ENCODE measurements at regions not wholly inside any gene's neighbourhood (a gene's known extent, or its start where the extent isn't known, plus 50 kb on each side); places are given as distances from the start of the nearest gene placed in this dataset.
A peak's percentile ranks its signal among the peaks of the same experiment; 100 is the strongest.

- intact Hi-C loops (cut with micrococcal nuclease), result loop anchor here (5.0 kb wide), 3 partner anchors 63 to 322 kb away; no protein-coding TSS in a partner anchor
- TF ChIP-seq EZH2phosphoT487 (IDR thresholded peaks at IDR 0.05; ENCODE audit: borderline replicate concordance, low read length) (no peak), CTCF (conservative IDR thresholded peaks at IDR 0.05; ENCODE audit: low read depth, low read length) (no peak), EZH2 (IDR thresholded peaks at IDR 0.05; ENCODE audit: low read length, unreplicated experiment) (no peak)
- Histone ChIP-seq H3K79me2 (ENCODE audit: low read length) (no peaks in the 10 kb centered on the region), H4K20me1 (ENCODE audit: low read length) (no peaks in the 10 kb centered on the region), H3K4me2 (ENCODE audit: low read length) (no peak overlapping the region), H2AFZ (ENCODE audit: low read length) (no peak overlapping the region), H3K4me3 (ENCODE audit: low read length) (no peak overlapping the region), H3K9me3 (ENCODE audit: low read length) (no peaks in the 10 kb centered on the region), H3K4me1 (ENCODE audit: insufficient read depth, low read length) (peaks cover 51% of the 10 kb centered on the region), H3K9ac (ENCODE audit: low read length) (peak overlapping the region; percentile 81; the same call in 1 of the 2 replicates), H3K9me2 (replicated peaks; ENCODE audit: low read length) (no peaks in the 10 kb centered on the region), H3K36me3 (ENCODE audit: low read depth, low read length) (no peaks in the 10 kb centered on the region), H3K27ac (ENCODE audit: low read length) (peak overlapping the region; percentile 97), H3K27me3 (ENCODE audit: low read length) (no peaks in the 10 kb centered on the region), H3F3A (ENCODE audit: low read length, unreplicated experiment) (peaks cover 6% of the 10 kb centered on the region)
- peak; percentile 60 for DNase-seq
- no TSS peak for BruUV-seq (replicated peaks)
- ChIA-PET CTCF (no interaction called here), POLR2A (ENCODE audit: unreplicated experiment) (no interaction called here)
- ATAC-seq, result no peak
Observed at GRCh38 chr20:58019027-58019849, 209.2 kb downstream of the ANKRD60 start.

DNA sequence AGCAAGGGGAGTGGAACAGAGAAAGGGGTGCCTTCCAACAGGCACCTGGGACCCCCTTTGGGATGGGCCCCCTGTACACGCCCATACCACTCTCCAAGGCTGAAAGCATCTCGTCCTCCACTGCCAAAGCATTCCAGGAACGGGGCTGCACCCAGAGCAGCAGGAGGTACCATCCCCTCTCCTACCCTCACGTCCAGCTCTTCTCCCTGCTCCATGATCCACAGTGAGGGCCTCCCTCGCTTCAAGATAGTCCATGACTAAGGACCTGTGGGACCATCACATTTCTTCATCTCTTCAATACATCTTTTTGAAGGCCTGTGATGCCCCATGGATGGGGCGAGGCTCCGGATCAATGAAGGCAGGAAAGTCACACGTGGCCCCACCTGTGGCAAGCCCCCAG, 209.9 kb downstream of the ANKRD60 start:
- TF ChIP-seq CTCF (conservative IDR thresholded peaks at IDR 0.05; ENCODE audit: low read depth, low read length) (no peak), EZH2 (IDR thresholded peaks at IDR 0.05; ENCODE audit: low read length, unreplicated experiment) (no peak), EZH2phosphoT487 (IDR thresholded peaks at IDR 0.05; ENCODE audit: borderline replicate concordance, low read length) (no peak)
- Histone ChIP-seq H3K36me3 (ENCODE audit: low read depth, low read length) (no peaks in the 10 kb centered on the region), H3K9me3 (ENCODE audit: low read length) (no peaks in the 10 kb centered on the region), H3F3A (ENCODE audit: low read length, unreplicated experiment) (peaks cover 6% of the 10 kb centered on the region), H3K9me2 (replicated peaks; ENCODE audit: low read length) (no peaks in the 10 kb centered on the region), H3K79me2 (ENCODE audit: low read length) (no peaks in the 10 kb centered on the region), H3K4me2 (ENCODE audit: low read length) (peak overlapping the region; percentile 73; the same call in 1 of the 2 replicates), H4K20me1 (ENCODE audit: low read length) (no peaks in the 10 kb centered on the region), H3K9ac (ENCODE audit: low read length) (peak overlapping the region; percentile 81), H3K4me1 (ENCODE audit: insufficient read depth, low read length) (peaks cover 55% of the 10 kb centered on the region), H3K4me3 (ENCODE audit: low read length) (no peak overlapping the region), H2AFZ (ENCODE audit: low read length) (no peak overlapping the region), H3K27me3 (ENCODE audit: low read length) (no peaks in the 10 kb centered on the region), H3K27ac (ENCODE audit: low read length) (peak overlapping the region; percentile 97)
- DNase-seq, result no peak
- ATAC-seq, result no peak
- CTCF ChIA-PET, result no interaction called here
- no TSS peak for BruUV-seq (replicated peaks)
- POLR2A ChIA-PET (ENCODE audit: unreplicated experiment), result no interaction called here
- intact Hi-C loops (cut with micrococcal nuclease), result loop anchor here (5.0 kb wide), 3 partner anchors 64 to 321 kb away; no protein-coding TSS in a partner anchor

DNA sequence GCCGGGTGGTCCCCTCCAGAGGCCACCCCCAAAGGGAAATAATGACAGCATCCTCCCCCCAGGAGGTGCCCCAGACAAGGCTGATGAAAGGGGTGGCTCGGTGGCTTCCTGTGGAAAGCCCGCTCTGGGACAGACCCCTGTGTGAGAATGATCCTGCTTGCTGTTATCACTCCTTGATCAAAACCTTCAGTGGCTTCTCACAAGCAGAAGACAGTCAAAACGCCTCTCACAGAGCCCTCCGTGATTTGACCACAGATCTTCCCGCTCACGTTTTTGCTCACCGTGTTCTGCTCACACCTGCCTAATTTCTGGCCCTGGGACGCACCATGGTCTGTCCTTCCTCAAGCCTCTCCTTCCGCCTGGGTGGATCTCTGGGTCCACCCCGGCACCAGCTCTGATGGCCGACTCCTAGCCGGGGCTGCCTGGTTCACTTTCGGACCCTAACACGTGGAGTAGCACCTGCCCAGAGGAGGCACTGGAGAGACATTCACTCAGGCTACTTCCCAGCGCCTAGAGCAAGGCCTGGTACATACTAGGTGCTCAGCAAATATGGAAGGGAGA, 210.4 kb downstream of the ANKRD60 start:
- Histone ChIP-seq H3K4me3 (ENCODE audit: low read length) (no peak overlapping the region), H3K9me3 (ENCODE audit: low read length) (no peaks in the 10 kb centered on the region), H3K27ac (ENCODE audit: low read length) (peak overlapping the region; percentile 97), H4K20me1 (ENCODE audit: low read length) (no peaks in the 10 kb centered on the region), H3K4me2 (ENCODE audit: low read length) (peak overlapping the region; percentile 73), H3K9me2 (replicated peaks; ENCODE audit: low read length) (no peaks in the 10 kb centered on the region), H3K9ac (ENCODE audit: low read length) (peak overlapping the region; percentile 81), H3K4me1 (ENCODE audit: insufficient read depth, low read length) (peaks cover 58% of the 10 kb centered on the region), H2AFZ (ENCODE audit: low read length) (no peak overlapping the region), H3K36me3 (ENCODE audit: low read depth, low read length) (no peaks in the 10 kb centered on the region), H3F3A (ENCODE audit: low read length, unreplicated experiment) (peaks cover 6% of the 10 kb centered on the region), H3K27me3 (ENCODE audit: low read length) (no peaks in the 10 kb centered on the region), H3K79me2 (ENCODE audit: low read length) (no peaks in the 10 kb centered on the region)
- POLR2A ChIA-PET (ENCODE audit: unreplicated experiment), result no interaction called here
- CTCF ChIA-PET, result no interaction called here
- intact Hi-C loops (cut with micrococcal nuclease), result loop anchor here (2.0 to 5.0 kb wide), 4 partner anchors 27 to 321 kb away; no protein-coding TSS in a partner anchor
- ATAC-seq, result no peak
- no TSS peak for BruUV-seq (replicated peaks)
- DNase-seq, result no peak
- no peak for TF ChIP-seq CTCF (conservative IDR thresholded peaks at IDR 0.05; ENCODE audit: low read depth, low read length)
- TF ChIP-seq EZH2phosphoT487 (IDR thresholded peaks at IDR 0.05; ENCODE audit: borderline replicate concordance, low read length), result no peak
- TF ChIP-seq EZH2 (IDR thresholded peaks at IDR 0.05; ENCODE audit: low read length, unreplicated experiment), result no peak
